Activated T-cell treated with anti-CD3 and anti-CD28 coated beads, Interleukin-2, amount 50 U/mL, for 72 hours (primary cell): ENCODE measurements at regions not wholly inside any gene's neighbourhood (a gene's known extent, or its start where the extent isn't known, plus 50 kb on each side); places are given as distances from the start of the nearest gene placed in this dataset.

Source experiments
- ATAC-seq, 2 donors: fragments of 150-1000 bp; cut with Tn5 transposase; replicated peaks in 1 of 2; 2 replicates each; pipeline ENCODE4 v1.10.0; 2021; ENCODE audit warnings: moderate library complexity in 2 of 2, mild to moderate bottlenecking in 1 of 2
- DNase-seq, 2 donors: peaks; one replicate each; pipeline ENCODE4 v3.0.0; 2021 to 2022; ENCODE audit warnings: mixed read lengths in 1 of 2
- H3K27ac Mint-ChIP-seq: one replicate; pipeline ENCODE4 v1.8.0; 2022; ENCODE audit warnings: mild to moderate bottlenecking, moderate library complexity, mixed read lengths
- H3K27me3 Mint-ChIP-seq: one replicate; pipeline ENCODE4 v1.8.0; 2022; ENCODE audit warnings: low read depth, mixed read lengths
- H3K36me3 Mint-ChIP-seq, 2 donors: one replicate each; pipeline ENCODE4 v1.8.0; 2022; ENCODE audit warnings: mixed read lengths in 2 of 2, mild to moderate bottlenecking in 1 of 2; ENCODE audit not compliant: insufficient read depth in 2 of 2
- H3K4me1 Mint-ChIP-seq: one replicate; pipeline ENCODE4 v1.8.0; 2022; ENCODE audit warnings: low read depth, mixed read lengths
- H3K4me3 Mint-ChIP-seq, 2 donors: one replicate each; pipeline ENCODE4 v1.8.0; 2022; ENCODE audit warnings: mild to moderate bottlenecking in 2 of 2, mixed read lengths in 2 of 2, moderate library complexity in 2 of 2
- H3K9me3 Mint-ChIP-seq, 2 donors: one replicate each; pipeline ENCODE4 v1.8.0; 2022; ENCODE audit warnings: mixed read lengths in 2 of 2

DNA sequence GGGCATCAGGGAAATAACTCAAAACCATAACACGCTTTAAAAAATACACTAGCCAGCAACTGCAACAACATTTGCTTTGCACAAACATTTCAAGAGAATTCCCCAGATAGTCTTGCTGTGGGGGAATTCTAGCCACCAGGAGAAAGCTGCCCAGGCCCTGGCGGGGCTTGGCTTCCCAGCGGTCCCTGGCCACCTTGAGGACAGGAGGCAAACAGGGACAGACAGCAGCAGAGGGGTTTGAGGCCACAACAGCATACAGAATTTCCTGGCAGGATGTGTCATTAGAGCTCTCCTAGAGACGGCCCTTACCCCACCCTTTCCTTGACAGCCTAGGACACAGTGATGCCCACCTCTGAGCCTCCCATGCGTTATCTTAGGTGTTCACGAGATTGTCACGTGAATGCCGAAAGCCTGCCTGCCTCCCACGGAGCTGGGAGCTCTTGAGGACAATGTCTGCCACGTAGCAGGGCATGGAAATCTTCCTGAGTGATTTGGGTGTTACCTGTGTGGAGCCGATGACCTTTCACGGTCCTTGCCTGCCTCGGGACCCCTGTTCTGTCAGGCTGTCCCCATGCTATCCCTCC is 114.3 kb downstream of the RBFOX3 start:
- H3K27me3 Mint-ChIP-seq = peaks cover 22% of the 10 kb centered on the region
- H3K4me3 Mint-ChIP-seq = no peak overlapping the region
- peaks cover 2 to 7% of the 10 kb centered on the region in 2 donors for H3K9me3 Mint-ChIP-seq
- no peak for DNase-seq
- no peaks in the 10 kb centered on the region for H3K36me3 Mint-ChIP-seq
- no peaks in the 10 kb centered on the region for H3K4me1 Mint-ChIP-seq
- ATAC-seq = no peak
- H3K27ac Mint-ChIP-seq = no peak overlapping the region

DNA sequence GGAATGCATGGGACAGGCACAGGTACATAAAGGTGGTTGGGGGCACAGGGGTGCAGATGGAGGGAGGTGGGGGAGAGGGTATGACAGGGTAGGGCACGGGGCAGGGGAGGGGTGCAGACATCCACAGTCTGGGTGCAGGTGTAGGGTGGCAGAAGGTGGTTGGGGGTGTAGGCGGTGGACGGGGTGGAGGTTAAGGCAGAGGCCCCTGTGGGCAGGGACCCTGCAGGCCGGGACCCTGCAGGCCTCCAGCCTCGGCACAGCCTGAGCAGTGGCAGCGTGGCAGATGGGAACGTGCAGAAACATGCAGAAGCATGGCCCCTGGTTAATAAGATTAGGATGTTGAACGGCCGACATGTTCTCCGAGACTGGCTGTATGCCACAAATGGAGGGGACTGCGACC is 115.2 kb downstream of the RBFOX3 start:
- peaks cover 16% of the 10 kb centered on the region for H3K27me3 Mint-ChIP-seq
- DNase-seq (no peak), ATAC-seq (no peak)
- no peak overlapping the region for H3K27ac Mint-ChIP-seq
- peaks cover 2 to 7% of the 10 kb centered on the region in 2 donors for H3K9me3 Mint-ChIP-seq
- no peaks in the 10 kb centered on the region for H3K36me3 Mint-ChIP-seq
- H3K4me1 Mint-ChIP-seq = no peaks in the 10 kb centered on the region
- no peak overlapping the region for H3K4me3 Mint-ChIP-seq

DNA sequence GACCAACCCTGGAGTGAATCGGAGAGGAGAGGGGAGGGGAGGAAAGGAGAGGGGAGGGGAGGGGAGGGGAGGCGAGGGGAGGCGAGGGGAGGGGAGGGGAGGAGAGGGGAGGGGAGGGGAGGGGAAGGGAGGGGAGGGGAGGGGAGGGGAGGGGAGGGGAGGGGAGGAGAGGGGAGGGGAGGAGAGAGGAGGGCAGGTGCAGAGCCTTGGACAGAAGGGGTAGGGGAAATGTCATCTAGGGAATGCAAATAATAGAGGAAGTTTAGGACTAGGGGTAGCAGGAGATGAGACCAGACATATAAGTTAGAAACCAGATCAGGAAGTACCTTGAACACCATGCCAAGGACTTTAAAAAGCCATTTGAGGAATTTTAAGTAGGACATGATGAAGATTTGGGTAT is 119.8 kb downstream of the RBFOX3 start:
- Mint-ChIP-seq H3K27ac (no peak overlapping the region), H3K9me3 (peaks cover 0 to 2% of the 10 kb centered on the region in 2 donors)
- no peak for ATAC-seq

DNA sequence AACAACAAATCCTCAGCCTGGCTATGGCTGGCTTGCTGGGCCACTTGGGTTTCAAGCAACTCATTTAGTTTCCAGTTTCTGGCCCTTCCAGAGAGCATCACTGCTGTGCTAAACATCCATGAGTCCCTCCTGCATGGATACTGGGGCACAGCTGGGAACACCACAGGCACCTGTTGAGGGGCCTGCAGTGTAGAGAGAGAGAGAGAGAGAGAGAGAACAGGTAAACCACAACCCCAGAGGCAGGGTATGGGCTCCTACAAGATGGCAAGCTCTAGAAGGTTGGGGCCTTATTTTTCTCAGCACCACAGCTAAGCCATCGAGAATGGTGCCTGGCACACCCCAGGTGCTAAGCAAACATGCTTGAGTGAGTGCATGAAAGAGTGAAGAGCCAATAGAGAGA is 120.3 kb downstream of the RBFOX3 start:
- Mint-ChIP-seq H3K4me1 (no peaks in the 10 kb centered on the region), H3K27me3 (peaks cover 24% of the 10 kb centered on the region), H3K27ac (no peak overlapping the region), H3K9me3 (peaks cover 0 to 2% of the 10 kb centered on the region in 2 donors), H3K4me3 (no peak overlapping the region), H3K36me3 (no peaks in the 10 kb centered on the region)
- ATAC-seq (no peak), DNase-seq (no peak)

More for the DNA sequence above, 119.8 kb downstream of the RBFOX3 start:
- DNase-seq = no peak
- no peaks in the 10 kb centered on the region for H3K36me3 Mint-ChIP-seq
- no peak overlapping the region for H3K4me3 Mint-ChIP-seq
- no peaks in the 10 kb centered on the region for H3K4me1 Mint-ChIP-seq
- H3K27me3 Mint-ChIP-seq = peaks cover 24% of the 10 kb centered on the region

DNA sequence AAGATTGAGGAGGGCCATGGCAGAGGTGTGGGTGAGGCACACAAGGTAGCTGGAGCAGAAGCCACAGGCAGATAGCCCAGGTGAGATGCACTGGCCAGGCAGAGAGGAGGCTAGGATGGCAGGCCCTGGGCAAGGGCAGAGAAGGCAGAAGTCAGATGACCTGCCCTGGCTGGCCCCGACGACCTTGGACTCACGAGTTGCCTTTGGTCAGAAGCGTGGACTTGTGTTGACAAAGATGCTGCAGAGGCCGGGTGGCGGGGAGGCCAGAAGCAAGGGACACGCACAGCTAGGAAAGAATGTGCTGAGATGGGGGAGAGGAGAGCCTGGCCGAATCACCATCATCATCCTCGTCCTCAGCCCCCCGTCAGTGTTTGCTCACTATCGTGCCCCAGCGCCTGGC is 123.7 kb downstream of the RBFOX3 start:
- Mint-ChIP-seq H3K36me3 (no peaks in the 10 kb centered on the region), H3K4me3 (no peak overlapping the region), H3K9me3 (no peaks in the 10 kb centered on the region), H3K4me1 (no peaks in the 10 kb centered on the region), H3K27me3 (peaks cover 34% of the 10 kb centered on the region), H3K27ac (no peak overlapping the region)
- DNase-seq = no peak
- ATAC-seq = no peak

DNA sequence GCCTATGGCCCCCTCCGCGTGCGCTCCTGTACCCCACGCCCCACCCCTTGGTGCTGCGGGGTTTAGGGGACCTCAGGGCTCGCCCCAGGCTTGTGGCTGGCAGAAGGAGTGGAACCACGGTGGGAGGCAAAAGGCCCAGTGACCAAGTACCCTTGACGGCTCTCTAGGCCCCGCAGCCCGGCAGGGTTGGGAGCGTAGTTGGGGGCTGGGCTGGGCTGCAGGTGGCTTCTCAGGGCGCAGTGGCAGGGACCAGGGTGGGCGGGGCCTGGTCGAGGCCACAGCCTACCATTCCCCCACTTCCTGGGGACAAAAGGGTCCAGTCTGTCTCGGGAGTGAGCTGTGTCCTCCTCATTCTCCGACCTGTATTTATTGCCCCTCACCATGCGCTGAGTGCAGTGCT is 124.9 kb downstream of the RBFOX3 start:
- no peaks in the 10 kb centered on the region for H3K9me3 Mint-ChIP-seq
- DNase-seq (no peak), ATAC-seq (no peak)
- peaks cover 34% of the 10 kb centered on the region for H3K27me3 Mint-ChIP-seq
- H3K4me1 Mint-ChIP-seq = no peaks in the 10 kb centered on the region
- H3K36me3 Mint-ChIP-seq = no peaks in the 10 kb centered on the region
- no peak overlapping the region for H3K27ac Mint-ChIP-seq
- H3K4me3 Mint-ChIP-seq = no peak overlapping the region

DNA sequence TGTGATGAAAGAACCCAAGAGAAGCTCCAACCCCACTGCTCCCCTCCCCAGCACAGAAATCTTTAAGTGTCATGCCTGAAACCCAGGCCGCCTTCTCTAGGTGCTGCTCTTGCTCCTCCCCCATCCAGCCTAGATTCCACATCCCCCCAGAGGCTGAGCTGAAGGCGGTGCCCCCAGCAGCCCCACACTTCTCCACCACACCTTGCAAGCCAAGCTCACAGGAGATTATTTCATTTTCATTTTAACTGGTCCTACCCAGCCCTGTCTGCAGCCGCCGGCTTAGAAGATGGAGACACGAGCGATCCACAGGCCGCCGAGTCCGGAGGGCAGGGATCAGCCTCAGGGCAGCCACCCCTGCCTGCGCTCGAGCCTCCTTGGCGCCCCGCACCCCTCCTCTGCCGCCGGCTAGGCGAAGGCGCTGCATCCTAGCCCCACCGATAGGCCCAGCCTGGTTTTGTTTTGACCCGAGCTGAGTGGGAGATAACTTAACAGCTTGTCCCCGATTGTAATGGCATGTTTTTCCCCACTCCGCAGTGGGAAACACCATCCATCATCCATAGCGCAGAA is 125.3 kb downstream of the RBFOX3 start:
- Mint-ChIP-seq H3K4me3 (no peak overlapping the region), H3K36me3 (no peaks in the 10 kb centered on the region), H3K4me1 (no peaks in the 10 kb centered on the region), H3K9me3 (no peaks in the 10 kb centered on the region), H3K27ac (no peak overlapping the region), H3K27me3 (peaks cover 31% of the 10 kb centered on the region)
- ATAC-seq (no peak), DNase-seq (no peak)

DNA sequence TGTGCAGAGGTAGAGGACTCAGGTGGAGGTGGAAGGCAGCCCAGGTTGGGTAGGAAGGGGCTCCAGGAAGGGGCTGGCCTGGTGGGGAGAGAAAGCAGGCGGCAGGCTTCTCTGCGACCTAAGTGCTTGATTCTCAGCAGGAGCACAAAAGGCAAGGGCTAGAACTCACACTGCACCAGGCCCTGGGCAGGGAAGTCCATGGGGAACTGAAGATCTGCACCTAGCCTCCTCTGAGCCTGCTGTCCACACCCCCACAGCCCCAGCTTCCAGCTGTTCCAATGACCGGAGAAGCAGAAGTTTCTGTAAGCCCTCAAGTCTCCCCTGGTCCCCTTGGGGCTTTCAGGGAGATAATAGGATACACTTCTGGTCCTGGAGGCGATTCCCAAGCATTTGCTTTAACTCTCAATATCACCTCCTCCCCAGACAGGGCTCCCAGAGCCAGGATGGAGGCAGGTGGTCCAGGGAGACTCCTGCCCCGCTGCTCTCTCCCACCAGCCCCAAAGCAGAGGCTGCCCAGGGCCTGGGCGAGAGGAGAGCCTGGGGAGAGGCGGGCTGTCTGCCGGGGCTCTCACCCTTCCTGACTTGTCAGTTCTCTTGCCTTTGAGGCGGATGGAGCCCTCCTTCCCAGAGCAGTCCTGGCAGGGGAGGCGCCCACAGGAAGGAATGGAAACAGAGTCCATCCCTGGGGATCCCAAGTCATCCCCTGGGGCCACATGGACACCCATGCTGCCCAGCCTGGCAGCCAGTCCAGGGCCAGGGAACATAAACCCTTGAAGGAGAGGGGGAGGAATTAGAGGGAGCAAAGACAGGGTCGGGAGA is 126.0 kb downstream of the RBFOX3 start:
- no peak for DNase-seq

DNA sequence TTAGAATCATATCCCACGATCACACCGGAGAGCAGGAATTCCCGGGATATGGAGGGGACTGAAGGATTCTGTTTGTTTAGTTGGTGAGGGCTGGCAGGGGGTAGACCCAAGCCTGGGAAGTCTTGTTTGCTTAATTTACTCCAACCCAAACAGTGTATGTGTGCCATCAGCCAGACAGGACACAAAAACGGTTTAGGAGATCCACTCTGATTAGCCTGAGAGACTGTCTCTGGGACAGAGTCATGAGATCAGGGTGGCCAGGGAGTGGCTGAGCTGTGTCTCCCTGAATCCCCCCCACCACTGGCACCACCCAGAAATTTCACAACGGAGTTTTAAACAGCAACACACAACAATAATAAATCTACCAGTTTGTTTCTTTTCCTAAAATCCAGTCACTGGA is 127.0 kb downstream of the RBFOX3 start:
- DNase-seq = no peak
- peaks cover 20% of the 10 kb centered on the region for H3K27me3 Mint-ChIP-seq
- no peaks in the 10 kb centered on the region for H3K9me3 Mint-ChIP-seq
- no peaks in the 10 kb centered on the region for H3K36me3 Mint-ChIP-seq
- H3K27ac Mint-ChIP-seq = no peak overlapping the region
- H3K4me1 Mint-ChIP-seq = no peaks in the 10 kb centered on the region
- no peak for ATAC-seq
- H3K4me3 Mint-ChIP-seq = no peak overlapping the region

More for the DNA sequence above, 126.0 kb downstream of the RBFOX3 start:
- no peak overlapping the region for H3K27ac Mint-ChIP-seq
- H3K4me3 Mint-ChIP-seq = no peak overlapping the region
- no peaks in the 10 kb centered on the region for H3K4me1 Mint-ChIP-seq
- no peaks in the 10 kb centered on the region for H3K9me3 Mint-ChIP-seq
- ATAC-seq = no peak
- no peaks in the 10 kb centered on the region for H3K36me3 Mint-ChIP-seq
- H3K27me3 Mint-ChIP-seq = peaks cover 24% of the 10 kb centered on the region

DNA sequence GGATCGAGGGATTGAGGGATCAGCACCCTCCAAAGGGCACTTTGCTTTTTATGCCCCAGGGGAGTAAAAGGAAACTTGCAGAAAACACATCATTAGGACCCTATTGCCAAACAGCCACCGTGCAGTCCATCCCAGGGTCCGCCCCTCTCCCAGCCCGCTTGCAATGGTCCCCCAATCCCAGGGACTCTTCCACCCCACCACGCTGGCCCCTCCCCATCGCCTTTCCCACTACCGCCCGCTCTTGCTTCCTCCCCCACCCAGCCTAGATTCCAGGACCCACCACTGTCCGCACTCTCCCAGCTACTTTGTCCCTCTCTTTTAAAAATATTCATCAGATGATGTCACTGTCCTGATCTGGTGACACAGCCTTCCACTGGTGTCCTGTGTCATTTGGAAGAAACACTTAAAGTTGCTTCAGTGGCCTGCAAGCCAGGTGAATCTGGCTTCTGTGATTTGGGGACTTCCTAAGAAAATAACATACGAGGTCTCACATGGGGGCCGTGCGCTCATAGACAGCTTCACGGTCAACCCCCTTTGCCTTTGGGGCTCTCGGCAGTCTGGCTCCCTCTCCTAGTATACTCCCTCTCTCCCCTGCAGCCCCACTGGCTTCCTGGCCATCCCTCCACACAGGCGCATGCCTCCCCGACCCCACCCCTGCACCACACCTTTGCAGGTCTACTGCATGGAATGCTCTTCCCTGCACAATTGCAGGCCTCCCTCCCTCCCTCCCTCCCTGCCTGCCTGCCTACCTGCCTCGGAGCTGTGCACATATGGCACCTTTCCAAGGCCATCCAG is 127.9 kb downstream of the RBFOX3 start:
- Mint-ChIP-seq H3K4me3 (no peak overlapping the region), H3K27me3 (peaks cover 20% of the 10 kb centered on the region)
- DNase-seq = no peak

DNA sequence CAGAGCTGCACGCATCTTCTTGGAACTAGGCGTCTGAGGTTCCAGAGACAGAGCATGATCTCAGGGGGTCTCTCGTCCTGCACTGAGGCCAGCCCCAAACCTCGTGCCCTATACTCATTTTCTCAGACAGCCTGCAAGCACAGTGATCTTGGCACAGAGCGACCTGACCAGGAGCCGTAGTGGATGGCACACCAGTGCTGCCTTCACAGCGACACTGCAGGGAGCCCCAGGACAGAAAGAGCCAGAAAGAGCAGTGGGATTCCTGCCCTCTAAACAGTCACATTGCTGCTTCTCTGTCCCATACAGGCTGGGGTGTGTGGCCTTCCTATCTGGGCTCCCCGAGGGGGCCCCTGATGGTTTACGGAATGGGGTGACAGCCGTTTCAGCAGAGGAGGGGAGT is 131.0 kb downstream of the RBFOX3 start:
- H3K27me3 Mint-ChIP-seq = peaks cover 19% of the 10 kb centered on the region
- no peak for ATAC-seq
- no peak overlapping the region for H3K27ac Mint-ChIP-seq

More for the DNA sequence above, 127.9 kb downstream of the RBFOX3 start:
- Mint-ChIP-seq H3K4me1 (no peaks in the 10 kb centered on the region), H3K9me3 (no peaks in the 10 kb centered on the region), H3K27ac (no peak overlapping the region), H3K36me3 (no peaks in the 10 kb centered on the region)
- ATAC-seq = no peak

DNA sequence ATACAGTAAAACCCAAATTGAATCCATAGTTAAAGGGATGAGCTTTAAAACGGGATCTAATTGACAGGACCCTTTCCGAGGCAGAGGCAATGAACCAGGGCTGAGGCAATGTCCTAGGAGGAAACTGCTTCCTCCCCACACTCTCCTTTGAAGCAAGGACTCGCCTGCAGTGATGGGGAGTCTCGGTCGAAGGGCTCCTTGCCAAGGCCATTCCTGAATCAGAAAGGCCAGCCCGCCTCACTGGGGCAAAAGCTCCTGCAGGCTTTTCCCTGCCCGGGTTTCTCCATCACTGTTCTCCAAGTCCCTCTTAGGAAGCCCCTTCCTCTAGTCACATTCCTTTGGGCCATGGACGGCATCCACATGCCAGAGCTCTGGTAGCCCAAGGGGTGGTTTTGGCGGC is 132.0 kb downstream of the RBFOX3 start:
- Mint-ChIP-seq H3K4me1 (no peaks in the 10 kb centered on the region), H3K36me3 (no peaks in the 10 kb centered on the region), H3K9me3 (no peaks in the 10 kb centered on the region), H3K27me3 (peaks cover 24% of the 10 kb centered on the region), H3K27ac (no peak overlapping the region), H3K4me3 (no peak overlapping the region)
- ATAC-seq (no peak), DNase-seq (no peak)

More for the DNA sequence above, 131.0 kb downstream of the RBFOX3 start:
- Mint-ChIP-seq H3K36me3 (no peaks in the 10 kb centered on the region), H3K4me3 (no peak overlapping the region), H3K4me1 (no peaks in the 10 kb centered on the region), H3K9me3 (no peaks in the 10 kb centered on the region)
- DNase-seq = no peak

DNA sequence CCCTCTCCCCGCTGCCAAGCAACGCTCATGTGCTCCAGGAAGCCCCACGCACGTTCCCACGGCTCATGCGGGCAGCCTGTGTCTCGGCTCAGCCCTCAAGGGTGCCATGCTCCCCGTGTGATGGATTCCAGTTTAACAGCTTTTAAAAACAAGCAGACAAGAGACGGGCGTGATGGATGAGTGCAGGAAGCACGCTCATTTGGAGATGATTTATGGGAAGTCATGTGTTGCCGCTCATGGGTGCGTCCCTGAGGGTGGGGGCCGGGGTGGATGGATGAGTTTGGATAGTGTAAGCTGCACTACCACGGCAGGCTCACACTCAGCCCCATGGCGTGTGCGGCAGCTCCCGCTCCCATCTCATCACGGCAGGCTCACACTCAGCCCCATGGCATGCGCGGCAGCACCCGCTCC is 132.8 kb downstream of the RBFOX3 start:
- Mint-ChIP-seq H3K36me3 (no peaks in the 10 kb centered on the region), H3K4me3 (no peak overlapping the region), H3K27ac (no peak overlapping the region), H3K4me1 (no peaks in the 10 kb centered on the region), H3K27me3 (peaks cover 25% of the 10 kb centered on the region), H3K9me3 (no peaks in the 10 kb centered on the region)
- ATAC-seq (no peak), DNase-seq (no peak)
